HCT116 (cell line): ENCODE measurements at regions not wholly inside any gene's neighbourhood (a gene's known extent, or its start where the extent isn't known, plus 50 kb on each side); places are given as distances from the start of the nearest gene placed in this dataset.

ENCODE experiments used
- CTCF ChIP-seq, 3 experiments: fragments of 200-600 bp in 1 of 3; sonication (generic) in 1 of 3; IDR thresholded peaks in 2 of 3; conservative IDR thresholded peaks in 1 of 3; 2 replicates each; pipeline ENCODE4 v1.5.1; 2012 to 2017; ENCODE audit warnings: low read depth in 2 of 3, low read length in 2 of 3, antibody characterized with exemption in 1 of 3, borderline replicate concordance in 1 of 3, control low read depth in 1 of 3, mild to moderate bottlenecking in 1 of 3, mixed read lengths in 1 of 3, mixed run types in 1 of 3, moderate library complexity in 1 of 3; ENCODE audit not compliant: insufficient read depth in 1 of 3
- EZH2phosphoT487 ChIP-seq: fragments of 200-600 bp; IDR thresholded peaks from 2 replicates; pipeline ENCODE4 v1.6.1; 2018; ENCODE audit warnings: antibody characterized with exemption, borderline replicate concordance
- JUND ChIP-seq: IDR thresholded peaks from 2 replicates; pipeline ENCODE4 v1.6.1; 2012
- POLR2A ChIP-seq: IDR thresholded peaks from 2 replicates; pipeline ENCODE4 v1.7.0; 2011; ENCODE audit warnings: borderline replicate concordance; ENCODE audit not compliant: insufficient read depth, insufficient read length; ENCODE audit errors: extremely low read depth
- POLR2AphosphoS5 ChIP-seq: IDR thresholded peaks from 2 replicates; pipeline ENCODE4 v1.6.1; 2011; ENCODE audit warnings: mild to moderate bottlenecking, low read depth, low read length, moderate library complexity
- RAD21 ChIP-seq: IDR thresholded peaks from 2 replicates; pipeline ENCODE4 v1.6.1; 2012; ENCODE audit warnings: low read depth, mild to moderate bottlenecking
- SIN3A ChIP-seq: IDR thresholded peaks from 2 replicates; pipeline ENCODE4 v1.6.1; 2012; ENCODE audit warnings: low read depth
- YY1 ChIP-seq: IDR thresholded peaks from 2 replicates; pipeline ENCODE4 v1.6.1; 2011; ENCODE audit warnings: low read length, low read depth, moderate library complexity, mild to moderate bottlenecking; ENCODE audit not compliant: insufficient replicate concordance; ENCODE audit errors: extremely low read depth
- ZFX ChIP-seq: fragments of 450-650 bp; IDR thresholded peaks from 2 replicates; pipeline ENCODE4 v1.6.1; 2017
- TF ChIP-seq, protein P1 (sequence below): IDR thresholded peaks from 2 replicates; pipeline ENCODE4 v1.6.1; 2012

DNA sequence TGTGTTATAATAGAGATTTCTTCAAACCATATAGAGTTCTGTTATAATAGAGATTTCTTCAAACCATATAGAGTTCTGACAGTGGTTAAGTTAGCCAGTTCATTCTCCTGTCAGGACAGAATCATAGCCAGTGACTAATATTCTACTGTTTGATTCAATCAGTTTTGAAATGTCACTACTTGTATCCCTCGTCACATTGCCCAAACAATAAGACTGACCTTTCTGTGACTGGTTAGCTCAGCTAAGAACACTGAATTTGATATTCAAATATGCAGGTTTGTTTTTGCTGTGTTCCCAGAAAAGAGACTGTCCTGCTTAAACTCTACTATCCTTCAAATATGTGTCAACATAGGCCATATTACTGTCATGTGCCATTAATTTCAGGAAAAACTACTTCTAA, 74.4 kb downstream of the ALG10B start:
- no peak for TF ChIP-seq POLR2A
- no peak for TF ChIP-seq ZFX
- TF ChIP-seq CTCF (IDR thresholded peaks at IDR 0.05 in 2 of 3, conservative IDR thresholded peaks at IDR 0.05 in 1 of 3; ENCODE audit: borderline replicate concordance in 1 of 3, insufficient read depth in 1 of 3, low read depth in 2 of 3, low read length in 2 of 3), result no peak
- no peak for TF ChIP-seq RAD21
- TF ChIP-seq SIN3A, result no peak
- no peak for TF ChIP-seq POLR2AphosphoS5
- no peak for TF ChIP-seq EZH2phosphoT487
- no peak for TF ChIP-seq YY1
- TF ChIP-seq JUND, result no peak
- TF ChIP-seq, protein P1, sequence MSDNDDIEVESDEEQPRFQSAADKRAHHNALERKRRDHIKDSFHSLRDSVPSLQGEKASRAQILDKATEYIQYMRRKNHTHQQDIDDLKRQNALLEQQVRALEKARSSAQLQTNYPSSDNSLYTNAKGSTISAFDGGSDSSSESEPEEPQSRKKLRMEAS, result no peak
